ENCODE measurements at regions not wholly inside any gene's neighbourhood (a gene's known extent, or its start where the extent isn't known, plus 50 kb on each side); places are given as distances from the start of the nearest gene placed in this dataset.

DNA sequence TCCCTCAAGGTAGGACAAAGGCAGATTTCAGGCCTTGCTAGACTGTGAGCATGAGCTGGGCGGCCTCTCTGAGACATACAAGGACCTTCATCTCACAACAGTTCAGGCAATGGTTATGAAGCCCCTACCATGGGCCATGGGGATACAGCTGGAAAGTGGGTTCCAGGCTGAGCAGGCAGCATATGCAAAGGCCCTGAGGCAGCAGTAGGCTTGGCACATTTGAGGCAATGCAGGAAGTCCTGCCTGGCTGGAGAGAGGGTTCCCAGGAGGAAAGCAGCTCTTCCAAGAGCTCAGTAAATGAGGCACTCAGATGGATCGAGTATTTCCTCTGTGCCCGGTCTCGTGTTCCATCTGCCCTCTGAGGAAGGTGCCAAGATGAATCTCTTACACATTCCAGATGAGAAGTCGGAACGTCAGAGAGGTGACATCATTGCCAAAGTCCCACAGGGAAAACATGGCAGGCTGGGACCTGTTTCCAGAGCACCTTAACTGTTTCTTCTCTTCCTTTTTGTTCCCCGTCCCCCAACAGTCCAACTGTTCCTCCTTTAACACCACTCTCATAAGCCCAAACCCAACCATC lies 388.6 kb downstream of the MN1 start:
- TF ChIP-seq POLR2A (IDR thresholded peaks at IDR 0.05) = no peak
- TF ChIP-seq, protein P1, sequence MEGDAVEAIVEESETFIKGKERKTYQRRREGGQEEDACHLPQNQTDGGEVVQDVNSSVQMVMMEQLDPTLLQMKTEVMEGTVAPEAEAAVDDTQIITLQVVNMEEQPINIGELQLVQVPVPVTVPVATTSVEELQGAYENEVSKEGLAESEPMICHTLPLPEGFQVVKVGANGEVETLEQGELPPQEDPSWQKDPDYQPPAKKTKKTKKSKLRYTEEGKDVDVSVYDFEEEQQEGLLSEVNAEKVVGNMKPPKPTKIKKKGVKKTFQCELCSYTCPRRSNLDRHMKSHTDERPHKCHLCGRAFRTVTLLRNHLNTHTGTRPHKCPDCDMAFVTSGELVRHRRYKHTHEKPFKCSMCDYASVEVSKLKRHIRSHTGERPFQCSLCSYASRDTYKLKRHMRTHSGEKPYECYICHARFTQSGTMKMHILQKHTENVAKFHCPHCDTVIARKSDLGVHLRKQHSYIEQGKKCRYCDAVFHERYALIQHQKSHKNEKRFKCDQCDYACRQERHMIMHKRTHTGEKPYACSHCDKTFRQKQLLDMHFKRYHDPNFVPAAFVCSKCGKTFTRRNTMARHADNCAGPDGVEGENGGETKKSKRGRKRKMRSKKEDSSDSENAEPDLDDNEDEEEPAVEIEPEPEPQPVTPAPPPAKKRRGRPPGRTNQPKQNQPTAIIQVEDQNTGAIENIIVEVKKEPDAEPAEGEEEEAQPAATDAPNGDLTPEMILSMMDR (IDR thresholded peaks at IDR 0.05) = no peak
- Histone ChIP-seq H3K9me3 (no peaks in the 10 kb centered on the region), H3K27me3 (no peaks in the 10 kb centered on the region), H3K27ac (no peak overlapping the region), H3K36me3 (no peaks in the 10 kb centered on the region), H3K4me3 (replicated peaks in 1 of 3) (no peak overlapping the region), H3K4me1 (no peaks in the 10 kb centered on the region)
- 88 to 89% methylated on average over 7 of the region's 7 CpGs for WGBS, 2 donors
- DNase-seq = no peak
- intact Hi-C loops (cut with DNase I) = no loop called here

DNA sequence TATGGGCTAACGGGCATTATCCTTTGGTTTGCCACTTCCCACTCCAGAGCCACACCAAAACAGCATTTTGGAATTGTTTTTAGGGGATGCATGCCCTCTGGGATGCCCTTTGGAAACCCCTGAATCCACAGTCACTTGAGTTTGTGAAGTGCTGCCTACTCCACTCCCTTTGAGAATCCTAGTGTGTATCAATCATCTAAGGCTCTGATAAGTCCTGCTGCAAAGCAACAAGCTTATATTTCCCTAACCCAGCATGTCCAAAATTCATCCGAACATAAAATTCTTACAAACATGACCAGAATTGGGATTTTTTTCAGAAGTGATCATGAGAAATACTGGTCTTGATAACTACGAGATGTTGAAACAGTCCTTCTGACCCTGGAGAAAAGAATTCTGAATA lies 387.9 kb downstream of the MN1 start:
- WGBS, 2 donors = 86 to 94% methylated on average over 3 of the region's 3 CpGs
- intact Hi-C loops (cut with DNase I) = no loop called here
- Histone ChIP-seq H3K27me3 (no peaks in the 10 kb centered on the region), H3K4me3 (replicated peaks in 1 of 3) (no peak overlapping the region), H3K9me3 (no peaks in the 10 kb centered on the region), H3K27ac (no peak overlapping the region), H3K4me1 (no peaks in the 10 kb centered on the region), H3K36me3 (no peaks in the 10 kb centered on the region)
- TF ChIP-seq, protein P1 (IDR thresholded peaks at IDR 0.05) = no peak
- no peak for TF ChIP-seq POLR2A (IDR thresholded peaks at IDR 0.05)
- DNase-seq = no peak

DNA sequence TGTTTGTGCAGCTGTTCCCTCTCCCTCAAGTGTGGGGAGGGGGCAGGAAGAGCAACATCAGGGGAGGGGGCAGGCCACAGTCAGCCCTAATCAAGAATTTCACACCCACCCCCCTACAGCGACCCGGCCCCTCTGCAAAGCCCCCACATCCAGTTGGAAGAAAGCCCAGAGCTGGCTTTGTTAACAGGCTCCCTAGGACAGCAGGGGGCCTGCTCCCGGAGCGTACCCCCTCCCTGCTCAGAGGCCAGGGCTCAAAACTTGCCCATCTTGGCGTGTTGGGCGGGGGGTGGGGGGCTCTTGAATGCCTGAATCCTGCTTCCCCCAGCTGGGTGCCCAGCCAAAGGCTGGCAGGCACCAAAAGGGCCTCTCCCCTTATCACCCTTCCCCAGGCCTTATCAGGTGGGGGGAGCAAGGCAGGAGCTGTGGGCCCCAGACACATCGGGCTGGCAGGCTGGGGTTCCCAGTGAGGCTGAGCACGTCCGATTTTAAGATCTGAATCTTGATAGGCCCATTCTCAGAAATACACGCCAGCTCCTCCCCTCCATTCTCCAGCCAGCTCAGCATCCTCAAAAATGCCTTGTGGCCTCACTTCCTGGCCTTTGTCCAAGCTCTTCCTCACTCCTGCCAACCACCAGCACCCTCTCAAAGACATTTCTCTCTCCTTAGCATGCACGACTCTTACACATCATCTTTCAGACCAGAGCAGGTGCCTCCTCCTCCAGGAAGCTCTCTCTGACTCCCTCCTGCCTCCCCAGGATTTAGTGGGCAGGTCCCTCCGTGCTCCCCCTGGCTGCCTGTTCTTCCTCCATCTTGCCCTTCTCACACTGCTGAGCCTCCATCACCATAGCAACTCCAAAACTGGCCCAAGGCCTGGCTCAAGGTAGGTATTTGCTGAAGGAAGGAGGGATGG lies 384.8 kb downstream of the MN1 start:
- WGBS, 2 donors = 19 to 24% methylated on average over 6 of the region's 12 CpGs
- TF ChIP-seq POLR2A (IDR thresholded peaks at IDR 0.05) = no peak
- TF ChIP-seq, protein P1 (IDR thresholded peaks at IDR 0.05) = no peak
- H3K4me3 ChIP-seq (replicated peaks in 1 of 3) = no peak overlapping the region
- no peaks in the 10 kb centered on the region for H3K27me3 ChIP-seq
- no peak for DNase-seq
- H3K9me3 ChIP-seq = no peaks in the 10 kb centered on the region
- intact Hi-C loops (cut with DNase I) = no loop called here
- H3K36me3 ChIP-seq = no peaks in the 10 kb centered on the region
- H3K27ac ChIP-seq = no peak overlapping the region
- peaks cover 12 to 16% of the 10 kb centered on the region in 2 donors for H3K4me1 ChIP-seq

DNA sequence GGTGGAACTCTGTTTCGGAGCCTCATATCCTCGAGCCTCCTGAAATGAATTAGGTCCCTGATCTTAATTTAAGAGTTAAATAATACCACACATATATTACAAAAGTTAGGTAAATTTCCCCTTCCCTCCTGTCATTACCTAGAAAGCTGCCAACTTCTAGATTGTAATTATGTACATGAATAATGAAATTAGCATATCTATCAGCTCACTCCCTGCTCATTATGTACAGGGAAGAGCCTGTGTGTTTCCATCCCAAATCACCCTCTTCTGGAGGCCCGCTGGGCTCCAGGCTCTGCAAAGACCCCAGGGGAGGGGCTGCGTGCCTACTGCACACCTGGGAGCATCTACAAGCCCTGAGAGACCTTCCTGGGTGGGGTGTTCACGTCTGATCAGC lies 384.1 kb downstream of the MN1 start:
- Histone ChIP-seq H3K27me3 (no peaks in the 10 kb centered on the region), H3K4me1 (peaks cover 12 to 16% of the 10 kb centered on the region in 2 donors), H3K27ac (no peak overlapping the region), H3K4me3 (replicated peaks in 1 of 3) (no peak overlapping the region), H3K36me3 (no peaks in the 10 kb centered on the region), H3K9me3 (no peaks in the 10 kb centered on the region)
- TF ChIP-seq, protein P1 (IDR thresholded peaks at IDR 0.05) = no peak
- TF ChIP-seq POLR2A (IDR thresholded peaks at IDR 0.05) = no peak
- no peak for DNase-seq
- intact Hi-C loops (cut with DNase I) = no loop called here
- WGBS, 2 donors = 64 to 76% methylated on average over 5 of the region's 5 CpGs

DNA sequence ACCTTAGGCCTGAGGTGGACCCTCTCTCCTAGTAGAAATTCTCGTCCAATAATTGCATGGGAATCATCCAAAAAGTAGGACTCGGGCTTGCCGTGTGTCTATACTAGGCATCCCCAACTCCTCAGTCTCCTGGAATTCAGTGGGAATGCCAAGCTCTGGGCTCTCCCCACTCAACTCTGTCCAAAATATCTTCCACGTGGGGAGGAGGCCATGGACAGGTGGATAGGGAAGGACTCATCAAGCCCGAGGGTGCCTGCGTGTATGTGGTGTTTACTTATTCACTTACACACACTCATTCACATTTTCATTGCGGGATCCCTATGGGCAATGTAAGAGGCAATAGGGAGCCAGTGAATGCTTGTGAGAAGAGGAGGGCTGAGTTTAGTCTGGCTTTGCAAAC lies 383.3 kb downstream of the MN1 start:
- Histone ChIP-seq H3K4me3 (replicated peaks in 1 of 3) (no peak overlapping the region), H3K36me3 (no peaks in the 10 kb centered on the region), H3K4me1 (peaks cover 12 to 16% of the 10 kb centered on the region in 2 donors), H3K27ac (no peak overlapping the region), H3K27me3 (no peaks in the 10 kb centered on the region), H3K9me3 (no peaks in the 10 kb centered on the region)
- no peak for DNase-seq
- WGBS, 2 donors = 62 to 84% methylated on average over 7 of the region's 7 CpGs
- TF ChIP-seq POLR2A (IDR thresholded peaks at IDR 0.05) = no peak
- TF ChIP-seq, protein P1 (IDR thresholded peaks at IDR 0.05) = no peak
- intact Hi-C loops (cut with DNase I) = no loop called here
